HepG2 (cell line): ENCODE measurements at regions not wholly inside any gene's neighbourhood (a gene's known extent, or its start where the extent isn't known, plus 50 kb on each side); places are given as distances from the start of the nearest gene placed in this dataset.
A peak's percentile ranks its signal among the peaks of the same experiment; 100 is the strongest.
"Not testable (repeated sequence)": the region's sequence is repeated elsewhere in the genome, so short reads cannot be mapped to it uniquely, and the experiment has no call there.

Source experiments
- ATAC-seq: fragments of 200-7000 bp; cut with Tn5 transposase; 3 replicates; pipeline ENCODE4 v1.9.1; 2020; ENCODE audit warnings: mild to moderate bottlenecking, moderate library complexity
- BruUV-seq: library from RNA; stranded (reverse); fragments of 400-500 nt; replicated peaks from 2 replicates; lab custom pipeline; 2021; lab: Mats Ljungman, UMichigan
- CTCF ChIA-PET: fragments of 300-600 bp; formaldehyde crosslinking; extraction: SDS; loops from one replicate; lab custom pipeline; 2021; ENCODE audit warnings: low total read pairs, inconsistent platforms, low intra/inter-chr PET ratio; lab: Yijun Ruan, JAX
- POLR2A ChIA-PET: fragments of 350-600 bp; sonication (Branson Sonifier 250); formaldehyde crosslinking; loops from one replicate; lab custom pipeline; 2020; ENCODE audit warnings: antibody characterized with exemption, inconsistent platforms; lab: Yijun Ruan, JAX
- DNase-seq: peaks from one replicate; pipeline ENCODE4 v3.0.0-alpha.2; 2015; ENCODE audit warnings: low spot score
- FAIRE-seq: peaks from 3 replicates; lab custom pipeline; 2011; peaks lifted over from hg19 to GRCh38; lab: Jason Lieb, UNC
- H2AFZ ChIP-seq: one replicate; pipeline ENCODE4 v1.6.1; 2011; ENCODE audit warnings: low read length, inconsistent platforms
- H3K27ac ChIP-seq: fragments of 300-600 bp; 3 replicates; pipeline ENCODE4 v1.8.0; 2011; ENCODE audit warnings: mixed run types, mild to moderate bottlenecking, mixed read lengths, low read length, inconsistent platforms; ENCODE audit not compliant: insufficient read depth; ENCODE audit errors: extremely low read length
- H3K27me3 ChIP-seq, 2 experiments: fragments of 200-600 bp in 1 of 2; 2 replicates in 1 of 2; 3 replicates in 1 of 2; pipeline versions ENCODE4 v1.6.0 to v1.8.0; 2011; ENCODE audit warnings: low read length in 2 of 2, mild to moderate bottlenecking in 2 of 2, moderate library complexity in 2 of 2, inconsistent platforms in 1 of 2; ENCODE audit not compliant: insufficient read depth in 2 of 2, control insufficient read depth in 1 of 2
- H3K36me3 ChIP-seq, 2 experiments: fragments of 200-600 bp in 1 of 2; replicated peaks in 1 of 2; 2 replicates in 1 of 2; 3 replicates in 1 of 2; pipeline versions ENCODE4 v1.5.1 to v1.8.0; 2011; ENCODE audit warnings: low read length in 2 of 2, inconsistent platforms in 1 of 2; ENCODE audit not compliant: insufficient read depth in 2 of 2, control insufficient read depth in 1 of 2
- H3K4me1 ChIP-seq: 2 replicates; pipeline ENCODE4 v1.5.1; 2012; ENCODE audit warnings: low read length, inconsistent platforms; ENCODE audit not compliant: insufficient read depth
- H3K4me2 ChIP-seq: 2 replicates; pipeline ENCODE4 v1.6.0; 2011; ENCODE audit warnings: low read depth, low read length, inconsistent platforms
- H3K4me3 ChIP-seq, 3 experiments: fragments of 200-600 bp in 1 of 3; sonication (generic), shearing (Covaris generic) in 1 of 3; replicated peaks in 1 of 3; 2 replicates each; pipeline ENCODE4 v1.5.1; 2011 to 2016; ENCODE audit warnings: low read length in 3 of 3, inconsistent platforms in 2 of 3, low read depth in 2 of 3, mild to moderate bottlenecking in 2 of 3, control low read depth in 1 of 3, mixed read lengths in 1 of 3; ENCODE audit not compliant: insufficient read depth in 1 of 3
- H3K79me2 ChIP-seq: one replicate; pipeline ENCODE4 v1.6.1; 2011; ENCODE audit warnings: low read length, inconsistent platforms; ENCODE audit not compliant: insufficient read depth
- H3K9ac ChIP-seq: 2 replicates; pipeline ENCODE4 v1.6.0; 2011; ENCODE audit warnings: mild to moderate bottlenecking, low read depth, low read length, inconsistent platforms; ENCODE audit not compliant: insufficient read depth
- H3K9me3 ChIP-seq: 2 replicates; pipeline ENCODE4 v1.5.1; 2012; ENCODE audit warnings: mild to moderate bottlenecking, low read length
- H4K20me1 ChIP-seq: 2 replicates; pipeline ENCODE4 v1.6.0; 2011; ENCODE audit warnings: inconsistent platforms, mild to moderate bottlenecking, low read length, moderate library complexity; ENCODE audit not compliant: insufficient read depth
- CHD4 ChIP-seq: fragments of 200-600 bp; sonication (generic); IDR thresholded peaks from 2 replicates; pipeline ENCODE4 v1.7.0; 2017; ENCODE audit warnings: mild to moderate bottlenecking, low read length, borderline replicate concordance
- HNRNPH1 ChIP-seq: fragments of 200-400 bp; formaldehyde crosslinking; optimal IDR thresholded peaks from 2 replicates; pipeline ENCODE3; 2017; ENCODE audit warnings: mild to moderate bottlenecking, low read depth, low read length
- HNRNPK ChIP-seq: fragments of 200-400 bp; formaldehyde crosslinking; IDR thresholded peaks from 2 replicates; pipeline ENCODE4 v1.6.1; 2018; ENCODE audit warnings: low read length, low read depth, moderate library complexity, mild to moderate bottlenecking; ENCODE audit not compliant: poor library complexity, severe bottlenecking
- KDM6A ChIP-seq: IDR thresholded peaks from 2 replicates; pipeline ENCODE4 v1.6.1; 2016; ENCODE audit warnings: low read depth
- NCOA1 ChIP-seq: sonication (generic); formaldehyde crosslinking; IDR thresholded peaks from 2 replicates; pipeline ENCODE4 v1.9.0; 2021; ENCODE audit warnings: missing genetic modification reagents
- NR2F6 ChIP-seq, 2 experiments: IDR thresholded peaks; 2 replicates each; pipeline ENCODE4 v1.6.1; 2016; ENCODE audit warnings: antibody characterized with exemption in 1 of 2, mild to moderate bottlenecking in 1 of 2
- SIN3A ChIP-seq: IDR thresholded peaks from 2 replicates; pipeline ENCODE4 v1.6.1; 2011; ENCODE audit warnings: low read depth, mild to moderate bottlenecking, control low read depth, low read length, borderline replicate concordance
- ZBTB7A ChIP-seq: sonication (generic); formaldehyde crosslinking; IDR thresholded peaks from 2 replicates; pipeline ENCODE4 v1.8.0; 2022; ENCODE audit warnings: mild to moderate bottlenecking, missing genetic modification reagents
- ZNF121 ChIP-seq: sonication (generic); formaldehyde crosslinking; IDR thresholded peaks from 2 replicates; pipeline ENCODE4 v1.5.0; 2020; ENCODE audit warnings: mild to moderate bottlenecking, missing genetic modification reagents
- ZNF678 ChIP-seq: sonication (generic); formaldehyde crosslinking; IDR thresholded peaks from 2 replicates; pipeline ENCODE4 v1.4.0; 2020; ENCODE audit warnings: mild to moderate bottlenecking, missing genetic modification reagents
- WGBS: methylation state at CpG from one replicate; pipeline ENCODE4 v1.1.6; 2017; ENCODE audit warnings: low lambda C conversion rate; 5-methylcytosine and 5-hydroxymethylcytosine counted together
- in situ Hi-C: cut with HindIII; loops from 2 replicates; pipeline ENCODE4 v1.10.0; 2017; ENCODE audit warnings: low pct_unique_long_range_greater_than_20kb; ENCODE audit not compliant: extremely low pct_ligation_motif_present
- intact Hi-C: fragments of 100-400 bp; cut with micrococcal nuclease; formaldehyde crosslinking; loops from one replicate; pipeline ENCODE4 v1.10.0; 2022; ENCODE audit not compliant: unreplicated experiment
- TF ChIP-seq, protein P1 (sequence below): sonication (generic); formaldehyde crosslinking; conservative IDR thresholded peaks from 2 replicates; pipeline ENCODE4 v1.4.0; 2020; ENCODE audit warnings: missing genetic modification reagents

DNA sequence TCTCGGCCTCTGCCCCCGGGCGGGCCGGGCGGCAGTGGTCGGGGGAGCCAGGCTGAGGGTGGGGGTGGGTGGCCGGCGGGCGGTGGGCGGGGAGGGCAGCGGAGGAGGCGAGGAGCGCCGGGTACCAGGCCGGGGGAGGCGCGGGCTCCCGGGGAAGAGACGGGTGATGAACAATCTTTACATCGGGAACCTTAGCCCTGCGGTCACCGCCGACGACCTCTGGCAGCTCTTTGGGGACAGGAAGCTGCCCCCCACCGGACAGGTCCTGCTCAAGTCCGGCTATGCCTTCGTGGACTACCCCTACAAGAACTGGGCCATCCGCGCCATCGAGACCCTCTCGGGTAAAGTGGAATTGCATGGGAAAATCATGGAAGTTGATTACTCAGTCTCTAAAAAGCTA is 112.5 kb downstream of the NBPF12 start:
- no peak for TF ChIP-seq CHD4
- TF ChIP-seq NR2F6 (IDR thresholded peaks at IDR 0.05), result no peak
- no peak for TF ChIP-seq NR2F6 (CRISPR knock-in tag; IDR thresholded peaks at IDR 0.05)
- no peak for TF ChIP-seq KDM6A (CRISPR knock-in tag)
- no peak for TF ChIP-seq HNRNPK
- no peak for TF ChIP-seq NCOA1
- no peak for TF ChIP-seq ZNF121
- no peak for TF ChIP-seq ZBTB7A (CRISPR knock-in tag)
- TF ChIP-seq, protein P1, sequence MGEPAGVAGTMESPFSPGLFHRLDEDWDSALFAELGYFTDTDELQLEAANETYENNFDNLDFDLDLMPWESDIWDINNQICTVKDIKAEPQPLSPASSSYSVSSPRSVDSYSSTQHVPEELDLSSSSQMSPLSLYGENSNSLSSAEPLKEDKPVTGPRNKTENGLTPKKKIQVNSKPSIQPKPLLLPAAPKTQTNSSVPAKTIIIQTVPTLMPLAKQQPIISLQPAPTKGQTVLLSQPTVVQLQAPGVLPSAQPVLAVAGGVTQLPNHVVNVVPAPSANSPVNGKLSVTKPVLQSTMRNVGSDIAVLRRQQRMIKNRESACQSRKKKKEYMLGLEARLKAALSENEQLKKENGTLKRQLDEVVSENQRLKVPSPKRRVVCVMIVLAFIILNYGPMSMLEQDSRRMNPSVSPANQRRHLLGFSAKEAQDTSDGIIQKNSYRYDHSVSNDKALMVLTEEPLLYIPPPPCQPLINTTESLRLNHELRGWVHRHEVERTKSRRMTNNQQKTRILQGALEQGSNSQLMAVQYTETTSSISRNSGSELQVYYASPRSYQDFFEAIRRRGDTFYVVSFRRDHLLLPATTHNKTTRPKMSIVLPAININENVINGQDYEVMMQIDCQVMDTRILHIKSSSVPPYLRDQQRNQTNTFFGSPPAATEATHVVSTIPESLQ (CRISPR knock-in tag), result no peak
- no peak for TF ChIP-seq ZNF678 (CRISPR knock-in tag)
- no peak for TF ChIP-seq HNRNPH1
- no peak for TF ChIP-seq SIN3A
- no peaks in the 10 kb centered on the region for H3K4me1 ChIP-seq
- H3K9ac ChIP-seq, result no peak overlapping the region
- POLR2A ChIA-PET, result no interaction called here
- CTCF ChIA-PET, result no interaction called here
- no peaks in the 10 kb centered on the region for H4K20me1 ChIP-seq
- H2AFZ ChIP-seq, result no peak overlapping the region
- FAIRE-seq (no peak), DNase-seq (no peak), ATAC-seq (no peak)
- in situ Hi-C loops (no loop called here), intact Hi-C loops (no loop called here)
- WGBS, result 59% methylated on average over 31 of the region's 31 CpGs
- no peak overlapping the region for H3K27ac ChIP-seq
- H3K9me3 ChIP-seq, result no peaks in the 10 kb centered on the region
- no peak overlapping the region for H3K4me2 ChIP-seq
- H3K27me3 ChIP-seq, result peaks cover 0 to 3% of the 10 kb centered on the region in 2 experiments; a peak in 1 of 5 replicates
- no TSS peak for BruUV-seq
- no peak overlapping the region for H3K4me3 ChIP-seq
- H3K36me3 ChIP-seq, result no peaks in the 10 kb centered on the region
- no peaks in the 10 kb centered on the region for H3K79me2 ChIP-seq

DNA sequence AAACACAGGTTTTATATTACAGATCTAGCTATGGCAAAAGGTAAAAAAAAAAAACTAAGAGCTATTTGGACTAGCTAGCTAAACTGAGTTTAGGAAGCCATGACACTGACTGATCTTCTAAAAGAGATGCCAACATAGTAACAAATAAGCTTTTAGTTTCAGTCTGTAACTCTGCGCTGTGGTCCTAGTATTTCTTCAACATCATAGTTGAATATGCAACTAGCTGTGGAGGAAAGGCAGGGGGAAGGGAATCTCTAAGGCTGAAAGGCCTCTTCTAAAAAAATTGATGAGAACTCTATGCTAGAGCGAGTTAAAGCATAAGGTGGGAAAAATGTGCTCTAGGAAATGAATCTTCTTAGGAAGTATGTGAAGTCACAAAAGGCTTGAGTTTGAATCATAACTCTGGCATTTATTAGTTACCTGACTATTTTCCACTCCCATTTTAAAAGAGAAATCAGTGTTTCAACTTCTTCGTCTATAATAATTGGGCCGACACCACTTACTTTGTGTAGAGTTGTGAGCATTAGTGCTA is 108.8 kb downstream of the NBPF12 start:
- H3K27me3 ChIP-seq, H3K4me3 ChIP-seq, BruUV-seq, in situ Hi-C loops, H3K27ac ChIP-seq, H2AFZ ChIP-seq, H3K4me2 ChIP-seq, H3K36me3 ChIP-seq, H3K79me2 ChIP-seq, POLR2A ChIA-PET, intact Hi-C loops, H3K9me3 ChIP-seq, CTCF ChIA-PET, H3K9ac ChIP-seq, H4K20me1 ChIP-seq, DNase-seq, ATAC-seq, H3K4me1 ChIP-seq: not testable (repeated sequence)
- WGBS, result 22% methylated on average over 4 of the region's 4 CpGs
- FAIRE-seq, result peak; percentile 12
